ENCODE measurements at regions not wholly inside any gene's neighbourhood (a gene's known extent, or its start where the extent isn't known, plus 50 kb on each side); places are given as distances from the start of the nearest gene placed in this dataset.

DNA sequence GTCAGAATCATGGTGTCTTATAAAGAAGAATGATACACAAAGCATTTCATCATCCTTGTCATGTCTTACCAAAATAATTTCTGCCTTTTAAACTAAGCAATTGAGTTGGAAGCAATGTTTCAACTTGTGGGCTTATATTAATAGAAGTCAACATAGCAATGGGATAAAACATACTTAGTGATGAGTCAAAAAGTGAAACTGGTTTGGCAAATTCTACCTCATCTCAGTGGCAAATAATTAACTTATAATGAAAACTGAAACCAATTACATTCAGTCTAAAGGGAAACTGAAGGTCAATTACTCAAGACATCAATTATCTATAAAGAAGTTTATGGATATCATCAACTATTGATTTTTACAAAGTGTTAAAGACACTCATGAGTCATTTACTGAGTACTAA, 463.8 kb downstream of the BMP2 start:
- intact Hi-C loops (cut with micrococcal nuclease) = no loop called here
- no peaks in the 10 kb centered on the region for H3K4me1 ChIP-seq
- H3K9me3 ChIP-seq (replicated peaks) = peaks cover 24% of the 10 kb centered on the region
- no peak for DNase-seq
- peaks cover 8% of the 10 kb centered on the region for H3K36me3 ChIP-seq
- no peaks in the 10 kb centered on the region for H3K27me3 ChIP-seq (ENCODE audit: low read depth)
- no peak overlapping the region for H3K27ac ChIP-seq (replicated peaks)
- H3K4me3 ChIP-seq = no peak overlapping the region
- TF ChIP-seq, protein P1, sequence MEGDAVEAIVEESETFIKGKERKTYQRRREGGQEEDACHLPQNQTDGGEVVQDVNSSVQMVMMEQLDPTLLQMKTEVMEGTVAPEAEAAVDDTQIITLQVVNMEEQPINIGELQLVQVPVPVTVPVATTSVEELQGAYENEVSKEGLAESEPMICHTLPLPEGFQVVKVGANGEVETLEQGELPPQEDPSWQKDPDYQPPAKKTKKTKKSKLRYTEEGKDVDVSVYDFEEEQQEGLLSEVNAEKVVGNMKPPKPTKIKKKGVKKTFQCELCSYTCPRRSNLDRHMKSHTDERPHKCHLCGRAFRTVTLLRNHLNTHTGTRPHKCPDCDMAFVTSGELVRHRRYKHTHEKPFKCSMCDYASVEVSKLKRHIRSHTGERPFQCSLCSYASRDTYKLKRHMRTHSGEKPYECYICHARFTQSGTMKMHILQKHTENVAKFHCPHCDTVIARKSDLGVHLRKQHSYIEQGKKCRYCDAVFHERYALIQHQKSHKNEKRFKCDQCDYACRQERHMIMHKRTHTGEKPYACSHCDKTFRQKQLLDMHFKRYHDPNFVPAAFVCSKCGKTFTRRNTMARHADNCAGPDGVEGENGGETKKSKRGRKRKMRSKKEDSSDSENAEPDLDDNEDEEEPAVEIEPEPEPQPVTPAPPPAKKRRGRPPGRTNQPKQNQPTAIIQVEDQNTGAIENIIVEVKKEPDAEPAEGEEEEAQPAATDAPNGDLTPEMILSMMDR (IDR thresholded peaks at IDR 0.05; ENCODE audit: borderline replicate concordance) = no peak

DNA sequence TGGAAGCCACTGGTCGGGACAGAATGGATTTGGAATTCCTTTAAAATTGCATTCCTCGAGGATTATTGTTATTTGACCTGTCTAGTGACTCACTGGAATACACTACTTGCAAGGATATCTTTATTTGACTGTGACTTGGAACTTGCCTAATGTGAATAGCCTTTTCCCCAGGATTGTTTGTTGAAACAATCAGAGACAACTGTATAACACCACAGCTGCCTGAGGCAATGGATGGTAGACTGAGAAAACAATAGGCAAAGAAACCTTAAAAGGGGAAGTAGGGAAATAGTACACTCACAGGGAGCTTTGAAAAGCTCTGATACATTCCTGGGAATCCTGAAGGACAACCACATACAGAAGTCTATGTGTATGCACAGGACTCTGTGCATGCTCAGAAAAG, 465.3 kb downstream of the BMP2 start:
- peaks cover 8% of the 10 kb centered on the region for H3K36me3 ChIP-seq

DNA sequence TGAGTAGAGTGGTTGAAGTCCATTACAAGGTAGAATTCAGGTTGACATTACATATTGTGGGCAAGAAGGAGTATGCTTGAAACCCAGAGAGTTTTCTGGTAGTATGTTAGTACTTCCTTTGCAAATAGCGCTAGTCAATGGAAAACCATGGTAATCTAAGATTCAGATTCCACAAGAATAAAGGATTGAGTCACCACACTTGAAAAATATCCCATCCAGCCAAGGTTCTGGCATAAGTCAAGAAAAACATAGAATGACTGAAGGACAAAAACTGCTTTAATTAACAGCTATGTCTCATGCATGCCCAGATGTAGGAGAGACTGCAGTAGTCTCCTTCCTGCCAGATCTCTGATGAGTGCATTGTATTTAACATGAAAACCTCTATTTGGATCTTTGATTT, 469.8 kb downstream of the BMP2 start:
- H3K4me3 ChIP-seq = no peak overlapping the region
- intact Hi-C loops (cut with micrococcal nuclease) = no loop called here
- peaks cover 8% of the 10 kb centered on the region for H3K36me3 ChIP-seq
- no peaks in the 10 kb centered on the region for H3K27me3 ChIP-seq (ENCODE audit: low read depth)
- peaks cover 17% of the 10 kb centered on the region for H3K9me3 ChIP-seq (replicated peaks)
- no peak for DNase-seq
- H3K27ac ChIP-seq (replicated peaks) = no peak overlapping the region
- no peaks in the 10 kb centered on the region for H3K4me1 ChIP-seq
- TF ChIP-seq, protein P1 (IDR thresholded peaks at IDR 0.05; ENCODE audit: borderline replicate concordance) = no peak

More for the DNA sequence above, 465.3 kb downstream of the BMP2 start:
- H3K27ac ChIP-seq (replicated peaks) = no peak overlapping the region
- H3K27me3 ChIP-seq (ENCODE audit: low read depth) = no peaks in the 10 kb centered on the region
- TF ChIP-seq, protein P1 (IDR thresholded peaks at IDR 0.05; ENCODE audit: borderline replicate concordance) = no peak
- DNase-seq = no peak
- H3K4me3 ChIP-seq = no peak overlapping the region
- H3K4me1 ChIP-seq = no peaks in the 10 kb centered on the region
- peaks cover 24% of the 10 kb centered on the region for H3K9me3 ChIP-seq (replicated peaks)
- intact Hi-C loops (cut with micrococcal nuclease) = no loop called here

DNA sequence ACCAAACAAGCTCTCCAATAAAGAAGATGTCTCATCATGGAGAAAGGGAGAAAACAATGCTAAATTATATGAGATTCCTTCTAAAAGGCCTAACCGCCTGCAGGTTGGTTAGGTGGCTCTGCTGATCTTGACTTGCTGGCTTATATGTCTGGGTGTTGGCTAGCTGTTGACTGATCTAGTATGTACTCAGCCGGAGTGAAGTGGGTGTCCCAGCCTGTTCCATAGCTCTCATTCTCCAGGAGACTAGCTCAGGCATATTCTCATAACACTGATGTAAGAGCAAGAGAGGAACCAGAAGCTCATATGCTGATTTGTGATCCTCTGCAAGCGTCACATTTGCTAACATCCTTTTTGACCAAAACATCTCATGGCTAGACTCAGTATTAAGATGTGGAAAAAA, 473.0 kb downstream of the BMP2 start:
- intact Hi-C loops (cut with micrococcal nuclease) = no loop called here
- Histone ChIP-seq H3K27ac (replicated peaks) (no peak overlapping the region), H3K4me3 (no peak overlapping the region), H3K27me3 (ENCODE audit: low read depth) (no peaks in the 10 kb centered on the region), H3K9me3 (replicated peaks) (no peaks in the 10 kb centered on the region), H3K4me1 (peaks cover 4% of the 10 kb centered on the region), H3K36me3 (no peaks in the 10 kb centered on the region)
- no peak for DNase-seq
- TF ChIP-seq, protein P1 (IDR thresholded peaks at IDR 0.05; ENCODE audit: borderline replicate concordance) = no peak

DNA sequence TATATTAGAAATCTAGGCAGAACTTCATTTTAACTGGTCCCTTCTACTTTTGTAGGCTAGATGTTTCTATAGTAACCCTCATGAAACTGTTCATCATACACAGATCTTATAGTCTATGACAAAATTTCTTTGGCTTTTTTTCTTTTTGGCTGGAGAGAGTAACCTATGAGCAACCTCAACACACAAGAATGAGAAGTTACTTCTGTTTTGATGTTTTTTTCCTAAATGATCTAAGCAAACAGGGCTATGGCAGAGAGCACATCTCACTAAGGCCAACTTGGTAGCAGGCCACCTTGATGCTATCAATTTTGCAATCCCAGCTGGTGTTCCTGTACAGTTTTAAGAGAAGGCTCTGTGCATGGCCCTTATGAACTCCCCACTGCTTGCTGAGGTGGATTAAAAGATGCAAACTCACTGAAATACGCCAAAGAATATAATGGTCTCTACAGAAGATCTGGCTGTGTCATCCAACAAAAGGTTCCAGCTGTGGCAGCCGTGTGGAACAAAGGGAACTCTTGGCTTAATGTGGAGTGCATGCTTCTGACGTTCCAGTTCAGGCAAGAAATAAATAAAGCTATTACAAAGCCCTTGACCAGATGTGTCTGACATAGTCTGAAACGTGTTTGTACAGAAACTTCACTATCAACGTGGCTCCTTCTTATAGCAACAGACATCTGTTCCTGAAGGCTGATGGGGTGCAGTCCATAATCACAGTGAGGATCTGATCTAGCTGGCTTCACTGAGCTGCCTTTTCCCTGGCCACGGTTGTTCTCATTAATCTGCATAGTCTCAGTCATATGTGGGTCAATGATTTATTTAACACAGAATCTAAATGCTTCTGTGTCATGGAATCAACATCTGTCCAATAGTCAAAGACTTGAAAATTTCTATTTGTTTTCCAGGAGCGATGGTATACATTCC, 481.1 kb downstream of the BMP2 start:
- Histone ChIP-seq H3K36me3 (no peaks in the 10 kb centered on the region), H3K4me1 (peaks cover 20% of the 10 kb centered on the region), H3K27me3 (ENCODE audit: low read depth) (no peaks in the 10 kb centered on the region), H3K9me3 (replicated peaks) (no peaks in the 10 kb centered on the region), H3K27ac (replicated peaks) (peak overlapping the region; percentile 18), H3K4me3 (no peak overlapping the region)
- DNase-seq = no peak
- TF ChIP-seq, protein P1 (IDR thresholded peaks at IDR 0.05; ENCODE audit: borderline replicate concordance) = no peak
- intact Hi-C loops (cut with micrococcal nuclease) = no loop called here
